ENCODE measurements at regions not wholly inside any gene's neighbourhood (a gene's known extent, or its start where the extent isn't known, plus 50 kb on each side); places are given as distances from the start of the nearest gene placed in this dataset.
"Not testable (repeated sequence)": the region's sequence is repeated elsewhere in the genome, so short reads cannot be mapped to it uniquely, and the experiment has no call there.

- Histone ChIP-seq H3K9me3 (no peaks in the 10 kb centered on the region), H3K27ac (no peak overlapping the region), H3K4me3 (no peak overlapping the region), H3K27me3 (no peaks in the 10 kb centered on the region), H3K4me1 (no peaks in the 10 kb centered on the region), H3K36me3 (no peaks in the 10 kb centered on the region)
- 43 to 57% methylated on average over 4 of the region's 4 CpGs for WGBS, 2 donors
- no peak for DNase-seq
- intact Hi-C loops (cut with DNase I), result no loop called here
- TF ChIP-seq POLR2A (IDR thresholded peaks at IDR 0.05) (no peak), CTCF (IDR thresholded peaks at IDR 0.05) (no peak)
These were observed 82.0 kb downstream of the OLFM4 start for GRCh38 chr13:53110614-53111013.

- no peak for DNase-seq
- no peaks in the 10 kb centered on the region for H3K9me3 ChIP-seq
- WGBS, 2 donors, result 85 to 87% methylated on average over 2 of the region's 2 CpGs
- intact Hi-C loops (cut with DNase I), result no loop called here
- H3K4me1 ChIP-seq, result no peaks in the 10 kb centered on the region
- no peaks in the 10 kb centered on the region for H3K36me3 ChIP-seq
- no peak overlapping the region for H3K4me3 ChIP-seq
- no peaks in the 10 kb centered on the region for H3K27me3 ChIP-seq
- H3K27ac ChIP-seq, result no peak overlapping the region
- TF ChIP-seq POLR2A (IDR thresholded peaks at IDR 0.05) (no peak), CTCF (IDR thresholded peaks at IDR 0.05) (no peak)
These were observed 83.9 kb downstream of the OLFM4 start for GRCh38 chr13:53112522-53112921.

- H3K4me3 ChIP-seq; H3K36me3 ChIP-seq; DNase-seq; H3K27me3 ChIP-seq; H3K4me1 ChIP-seq; H3K27ac ChIP-seq; intact Hi-C loops (cut with DNase I); H3K9me3 ChIP-seq: not testable (repeated sequence)
- 0 to 20% methylated on average over 1 of the region's 1 CpG for WGBS, 2 donors
These were observed 88.4 kb downstream of the OLFM4 start for GRCh38 chr13:53117048-53117447.

- Histone ChIP-seq H3K4me3 (no peak overlapping the region), H3K9me3 (no peaks in the 10 kb centered on the region), H3K36me3 (no peaks in the 10 kb centered on the region), H3K27ac (no peak overlapping the region), H3K27me3 (no peaks in the 10 kb centered on the region), H3K4me1 (no peaks in the 10 kb centered on the region)
- TF ChIP-seq CTCF (IDR thresholded peaks at IDR 0.05) (no peak), POLR2A (IDR thresholded peaks at IDR 0.05) (no peak)
- DNase-seq, result no peak
- WGBS, 2 donors, result 43 to 59% methylated on average over 1 of the region's 1 CpG
- intact Hi-C loops (cut with DNase I), result no loop called here
These were observed 92.6 kb downstream of the OLFM4 start for GRCh38 chr13:53121131-53121773.

- 24 to 36% methylated on average over 2 of the region's 2 CpGs for WGBS, 2 donors
- DNase-seq, result no peak
- Histone ChIP-seq H3K36me3 (no peaks in the 10 kb centered on the region), H3K4me3 (no peak overlapping the region), H3K9me3 (no peaks in the 10 kb centered on the region), H3K27ac (no peak overlapping the region), H3K27me3 (no peaks in the 10 kb centered on the region), H3K4me1 (no peaks in the 10 kb centered on the region)
- no peak for TF ChIP-seq CTCF (IDR thresholded peaks at IDR 0.05)
- no peak for TF ChIP-seq POLR2A (IDR thresholded peaks at IDR 0.05)
- intact Hi-C loops (cut with DNase I), result no loop called here
These were observed 93.3 kb downstream of the OLFM4 start for GRCh38 chr13:53121919-53122318.

- no peak overlapping the region for H3K4me3 ChIP-seq
- H3K9me3 ChIP-seq, result no peaks in the 10 kb centered on the region
- TF ChIP-seq CTCF (IDR thresholded peaks at IDR 0.05) (no peak), POLR2A (IDR thresholded peaks at IDR 0.05) (no peak)
- intact Hi-C loops (cut with DNase I), result no loop called here
- H3K27me3 ChIP-seq, result no peaks in the 10 kb centered on the region
- WGBS, 2 donors, result 69 to 71% methylated on average over 2 to 3 of the region's 3 CpGs
- no peak overlapping the region for H3K27ac ChIP-seq
- no peaks in the 10 kb centered on the region for H3K4me1 ChIP-seq
- H3K36me3 ChIP-seq, result no peaks in the 10 kb centered on the region
- no peak for DNase-seq
These were observed 94.9 kb downstream of the OLFM4 start for GRCh38 chr13:53123536-53123935.

Measured in esophagus squamous epithelium (tissue), 5 donors.